ENCODE measurements at regions not wholly inside any gene's neighbourhood (a gene's known extent, or its start where the extent isn't known, plus 50 kb on each side); places are given as distances from the start of the nearest gene placed in this dataset.

- no peak overlapping the region for H3K27ac ChIP-seq
- H3K36me3 ChIP-seq, result no peaks in the 10 kb centered on the region
- H3K9me3 ChIP-seq, result no peaks in the 10 kb centered on the region
- intact Hi-C loops (cut with DNase I; ENCODE audit: low total_unique reads), result no loop called here
- no peak overlapping the region for H3K4me3 ChIP-seq
- DNase-seq, result no peak
- no peaks in the 10 kb centered on the region for H3K27me3 ChIP-seq
- no peaks in the 10 kb centered on the region for H3K4me1 ChIP-seq
- no peak for TF ChIP-seq CTCF (IDR thresholded peaks at IDR 0.05)
These were observed 511.2 kb upstream of the LRRC4C start for GRCh38 chr11:41970681-41971080.

- Histone ChIP-seq H3K36me3 (no peaks in the 10 kb centered on the region), H3K27me3 (no peaks in the 10 kb centered on the region), H3K4me3 (no peak overlapping the region), H3K9me3 (no peaks in the 10 kb centered on the region), H3K27ac (no peak overlapping the region), H3K4me1 (no peaks in the 10 kb centered on the region)
- DNase-seq, result no peak
- intact Hi-C loops (cut with DNase I; ENCODE audit: low total_unique reads), result no loop called here
- TF ChIP-seq CTCF (IDR thresholded peaks at IDR 0.05), result no peak
These were observed 512.1 kb upstream of the LRRC4C start for GRCh38 chr11:41971592-41971991.

GRCh38 chr11:41978945-41979344 lies 519.5 kb upstream of the LRRC4C start:
- DNase-seq, result no peak

GRCh38 chr11:41980741-41981140 lies 521.3 kb upstream of the LRRC4C start:
- no peak for TF ChIP-seq CTCF (IDR thresholded peaks at IDR 0.05)
- Histone ChIP-seq H3K9me3 (no peaks in the 10 kb centered on the region), H3K4me3 (no peak overlapping the region), H3K36me3 (no peaks in the 10 kb centered on the region), H3K27ac (no peak overlapping the region), H3K4me1 (no peaks in the 10 kb centered on the region), H3K27me3 (no peaks in the 10 kb centered on the region)
- DNase-seq, result no peak
- intact Hi-C loops (cut with DNase I; ENCODE audit: low total_unique reads), result no loop called here

More at GRCh38 chr11:41978945-41979344, 519.5 kb upstream of the LRRC4C start:
- Histone ChIP-seq H3K27ac (no peak overlapping the region), H3K4me1 (no peaks in the 10 kb centered on the region), H3K4me3 (no peak overlapping the region), H3K9me3 (no peaks in the 10 kb centered on the region), H3K36me3 (no peaks in the 10 kb centered on the region), H3K27me3 (no peaks in the 10 kb centered on the region)
- intact Hi-C loops (cut with DNase I; ENCODE audit: low total_unique reads), result no loop called here
- no peak for TF ChIP-seq CTCF (IDR thresholded peaks at IDR 0.05)

GRCh38 chr11:41982276-41982675 lies 522.8 kb upstream of the LRRC4C start:
- intact Hi-C loops (cut with DNase I; ENCODE audit: low total_unique reads), result no loop called here
- Histone ChIP-seq H3K27me3 (no peaks in the 10 kb centered on the region), H3K9me3 (no peaks in the 10 kb centered on the region), H3K36me3 (no peaks in the 10 kb centered on the region), H3K27ac (no peak overlapping the region), H3K4me1 (no peaks in the 10 kb centered on the region), H3K4me3 (no peak overlapping the region)
- TF ChIP-seq CTCF (IDR thresholded peaks at IDR 0.05), result no peak
- DNase-seq, result no peak

- no peak for TF ChIP-seq CTCF (IDR thresholded peaks at IDR 0.05)
These were observed 523.5 kb upstream of the LRRC4C start for GRCh38 chr11:41982975-41983374.

More at GRCh38 chr11:41982975-41983374, 523.5 kb upstream of the LRRC4C start:
- Histone ChIP-seq H3K27ac (no peak overlapping the region), H3K4me3 (no peak overlapping the region), H3K9me3 (no peaks in the 10 kb centered on the region), H3K27me3 (no peaks in the 10 kb centered on the region), H3K4me1 (no peaks in the 10 kb centered on the region), H3K36me3 (no peaks in the 10 kb centered on the region)
- DNase-seq, result no peak
- intact Hi-C loops (cut with DNase I; ENCODE audit: low total_unique reads), result no loop called here

All from tibial artery (tissue), 4 donors.